ENCODE measurements at regions not wholly inside any gene's neighbourhood (a gene's known extent, or its start where the extent isn't known, plus 50 kb on each side); places are given as distances from the start of the nearest gene placed in this dataset.

DNA sequence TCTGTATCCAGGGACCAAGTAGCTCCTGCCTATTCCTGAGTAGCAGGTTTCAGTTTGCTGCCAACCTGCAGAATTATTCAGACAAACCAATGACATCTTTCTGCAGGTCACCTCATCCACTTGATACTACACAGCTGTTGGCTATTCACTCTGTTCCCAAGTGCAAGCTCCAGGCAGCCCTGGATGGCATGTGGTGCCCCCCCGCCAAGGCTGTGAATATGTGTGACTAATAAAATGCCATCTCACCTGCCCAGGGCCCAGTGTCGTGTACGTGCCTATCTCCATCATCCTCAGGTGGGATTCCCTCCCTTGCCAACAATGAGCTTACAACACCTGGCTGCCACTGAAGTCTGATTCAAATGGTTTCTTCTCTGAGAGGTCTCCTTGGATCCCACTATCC is 125.8 kb downstream of the RAB11FIP2 start:
- no peaks in the 10 kb centered on the region for H3K36me3 ChIP-seq (ENCODE audit: control insufficient read depth, insufficient read depth, low read length)
- H3K27ac ChIP-seq (ENCODE audit: low read depth, low read length, severe bottlenecking): no peak overlapping the region
- H3K4me3 ChIP-seq (ENCODE audit: extremely low read depth, insufficient read depth, low read length, poor library complexity, severe bottlenecking): no peak overlapping the region
- 100% methylated on average over 2 of the region's 3 CpGs for WGBS, 2 experiments (ENCODE audit: insufficient coverage in 2 of 2)
- H3K9me3 ChIP-seq (ENCODE audit: control insufficient read depth, low read length): no peaks in the 10 kb centered on the region
- H3K4me1 ChIP-seq (ENCODE audit: control insufficient read depth, insufficient read depth, low read length, poor library complexity, severe bottlenecking): no peaks in the 10 kb centered on the region

DNA sequence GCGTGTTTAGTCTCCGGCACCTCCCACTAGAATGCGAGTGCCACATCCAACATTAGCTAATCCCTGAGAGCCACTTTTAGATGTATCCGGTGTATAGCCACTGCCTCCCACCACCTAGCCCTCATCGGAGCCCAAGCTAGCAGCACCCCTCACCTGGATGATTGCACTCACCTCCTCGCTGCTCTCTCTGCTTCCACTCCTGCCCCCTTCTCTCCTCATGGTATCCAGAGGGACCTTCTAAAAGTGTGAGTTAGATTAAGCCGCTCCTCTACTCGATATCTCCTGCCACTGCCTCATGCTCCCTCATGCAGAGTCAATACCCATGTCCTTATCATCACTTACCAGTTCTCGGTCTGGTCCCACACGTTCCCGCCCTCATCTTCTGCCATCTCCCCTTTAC is 125.3 kb downstream of the RAB11FIP2 start:
- H3K36me3 ChIP-seq (ENCODE audit: control insufficient read depth, insufficient read depth, low read length): no peaks in the 10 kb centered on the region
- 88 to 96% methylated on average over 5 to 10 of the region's 11 CpGs for WGBS, 2 experiments (ENCODE audit: insufficient coverage in 2 of 2)
- no peaks in the 10 kb centered on the region for H3K4me1 ChIP-seq (ENCODE audit: control insufficient read depth, insufficient read depth, low read length, poor library complexity, severe bottlenecking)
- no peak overlapping the region for H3K27ac ChIP-seq (ENCODE audit: low read depth, low read length, severe bottlenecking)
- no peaks in the 10 kb centered on the region for H3K9me3 ChIP-seq (ENCODE audit: control insufficient read depth, low read length)
- no peak overlapping the region for H3K4me3 ChIP-seq (ENCODE audit: extremely low read depth, insufficient read depth, low read length, poor library complexity, severe bottlenecking)

DNA sequence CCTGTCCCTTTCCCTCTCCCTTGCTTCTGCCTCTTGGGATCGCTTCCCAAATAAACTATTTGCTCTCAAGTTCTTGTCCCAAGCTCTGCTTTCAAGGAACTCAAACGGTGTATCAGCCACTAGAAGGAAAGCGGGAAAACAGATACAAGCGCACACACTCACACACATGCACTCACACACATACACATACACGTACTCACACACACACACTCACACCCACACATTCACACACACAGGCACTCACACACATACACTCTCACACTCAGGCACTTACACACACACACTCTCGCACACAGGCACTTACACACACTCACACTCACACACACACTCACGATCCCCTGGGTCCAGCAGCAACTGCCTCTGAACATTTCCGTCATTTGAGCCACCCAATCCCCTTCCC is 121.9 kb downstream of the RAB11FIP2 start:
- Histone ChIP-seq H3K27ac (ENCODE audit: low read depth, low read length, severe bottlenecking) (no peak overlapping the region), H3K9me3 (ENCODE audit: control insufficient read depth, low read length) (no peaks in the 10 kb centered on the region), H3K36me3 (ENCODE audit: control insufficient read depth, insufficient read depth, low read length) (no peaks in the 10 kb centered on the region), H3K4me1 (ENCODE audit: control insufficient read depth, insufficient read depth, low read length, poor library complexity, severe bottlenecking) (no peaks in the 10 kb centered on the region), H3K4me3 (ENCODE audit: extremely low read depth, insufficient read depth, low read length, poor library complexity, severe bottlenecking) (no peak overlapping the region)
- 78 to 90% methylated on average over 5 to 8 of the region's 8 CpGs for WGBS, 2 experiments (ENCODE audit: insufficient coverage in 2 of 2)

DNA sequence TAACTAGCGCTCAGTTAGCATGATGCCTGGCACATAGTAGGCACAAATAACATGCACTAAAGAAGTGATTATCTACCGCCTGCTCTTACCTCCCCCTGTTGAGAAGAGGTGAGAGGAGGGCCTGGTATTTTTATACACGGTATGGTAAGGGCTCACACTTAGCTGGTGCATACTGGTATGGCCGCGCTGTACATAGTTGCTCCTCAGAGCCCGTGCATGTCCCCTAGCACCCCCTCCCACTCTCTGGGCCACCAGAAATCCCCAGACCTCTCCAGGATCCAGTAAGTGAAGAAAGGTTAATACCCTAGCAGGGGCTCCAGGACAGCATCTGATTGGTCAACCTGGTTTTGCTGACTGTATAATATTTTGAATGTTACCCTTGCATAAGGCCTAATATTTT is 121.4 kb downstream of the RAB11FIP2 start:
- H3K4me3 ChIP-seq (ENCODE audit: extremely low read depth, insufficient read depth, low read length, poor library complexity, severe bottlenecking): no peak overlapping the region
- H3K27ac ChIP-seq (ENCODE audit: low read depth, low read length, severe bottlenecking): no peak overlapping the region
- no peaks in the 10 kb centered on the region for H3K4me1 ChIP-seq (ENCODE audit: control insufficient read depth, insufficient read depth, low read length, poor library complexity, severe bottlenecking)
- WGBS, 2 experiments (ENCODE audit: insufficient coverage in 2 of 2): 100% methylated on average over 2 of the region's 6 CpGs; no CpG with 5 or more reads in 1 of the 2 experiments
- no peaks in the 10 kb centered on the region for H3K9me3 ChIP-seq (ENCODE audit: control insufficient read depth, low read length)
- H3K36me3 ChIP-seq (ENCODE audit: control insufficient read depth, insufficient read depth, low read length): no peaks in the 10 kb centered on the region

DNA sequence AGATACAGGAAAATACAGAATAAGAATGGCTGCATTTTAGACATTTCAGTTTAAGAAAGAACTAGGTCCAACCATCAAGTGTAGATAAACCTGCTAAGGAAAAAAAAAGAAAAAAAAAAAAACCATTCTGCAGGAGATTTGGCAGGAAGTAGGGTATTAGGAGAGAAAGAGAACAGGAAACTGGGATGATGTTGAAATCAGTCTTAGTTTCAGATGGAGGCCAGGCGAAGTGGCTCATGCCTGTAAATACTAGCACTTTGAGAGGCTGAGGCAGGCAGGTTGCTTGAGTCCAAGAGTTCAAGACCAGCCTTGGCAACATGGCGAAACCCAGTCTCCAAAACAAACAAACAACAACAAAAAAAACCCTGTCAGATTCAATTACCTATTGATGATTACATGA is 120.2 kb downstream of the RAB11FIP2 start:
- H3K36me3 ChIP-seq (ENCODE audit: control insufficient read depth, insufficient read depth, low read length): no peaks in the 10 kb centered on the region
- H3K9me3 ChIP-seq (ENCODE audit: control insufficient read depth, low read length): no peaks in the 10 kb centered on the region
- WGBS, 2 experiments (ENCODE audit: insufficient coverage in 2 of 2): 75 to 100% methylated on average over 2 of the region's 2 CpGs
- no peaks in the 10 kb centered on the region for H3K4me1 ChIP-seq (ENCODE audit: control insufficient read depth, insufficient read depth, low read length, poor library complexity, severe bottlenecking)
- no peak overlapping the region for H3K27ac ChIP-seq (ENCODE audit: low read depth, low read length, severe bottlenecking)
- no peak overlapping the region for H3K4me3 ChIP-seq (ENCODE audit: extremely low read depth, insufficient read depth, low read length, poor library complexity, severe bottlenecking)

DNA sequence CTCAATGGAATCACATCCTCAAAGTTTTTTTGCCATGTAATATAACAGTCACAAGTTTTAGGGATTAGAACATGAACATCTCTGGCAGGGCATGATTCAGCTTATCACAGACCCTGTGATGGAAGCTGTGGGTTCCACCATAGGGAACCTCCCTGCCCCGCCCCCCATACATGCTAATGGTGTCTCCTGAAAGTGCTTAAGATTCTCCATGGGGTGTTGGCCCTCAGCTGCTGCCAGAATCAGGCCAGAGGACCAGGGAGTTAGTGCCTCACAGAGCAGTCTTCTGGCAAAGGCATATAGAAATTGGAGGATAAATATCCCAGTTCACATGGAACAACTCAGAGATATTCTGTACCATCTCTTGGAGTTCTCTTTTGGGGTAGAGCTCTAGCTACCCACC is 119.4 kb downstream of the RAB11FIP2 start:
- Histone ChIP-seq H3K36me3 (ENCODE audit: control insufficient read depth, insufficient read depth, low read length) (no peaks in the 10 kb centered on the region), H3K4me3 (ENCODE audit: extremely low read depth, insufficient read depth, low read length, poor library complexity, severe bottlenecking) (no peak overlapping the region), H3K9me3 (ENCODE audit: control insufficient read depth, low read length) (no peaks in the 10 kb centered on the region), H3K4me1 (ENCODE audit: control insufficient read depth, insufficient read depth, low read length, poor library complexity, severe bottlenecking) (no peaks in the 10 kb centered on the region), H3K27ac (ENCODE audit: low read depth, low read length, severe bottlenecking) (no peak overlapping the region)
- no CpG with 5 or more reads among the region's 1 CpG for WGBS, 2 experiments (ENCODE audit: insufficient coverage in 2 of 2)

DNA sequence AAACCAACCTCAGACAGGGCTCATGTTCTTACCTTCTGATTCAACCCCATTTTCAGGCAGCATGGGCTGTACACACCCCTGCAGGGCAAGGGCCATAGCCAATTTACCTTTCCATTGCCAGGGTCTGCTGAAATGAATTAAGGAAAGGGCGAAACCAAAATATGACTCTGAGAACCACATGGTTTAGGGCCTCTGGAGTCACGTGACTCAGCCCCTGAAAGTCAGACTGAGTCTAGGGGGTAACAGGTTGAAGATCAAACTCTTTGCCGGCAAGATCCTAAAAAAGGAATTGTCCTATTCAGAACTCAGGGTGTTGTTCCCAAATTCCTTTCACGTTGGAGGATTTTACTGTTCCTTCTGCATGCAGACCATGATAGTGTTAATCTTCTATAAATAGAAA is 118.9 kb downstream of the RAB11FIP2 start:
- no peaks in the 10 kb centered on the region for H3K4me1 ChIP-seq (ENCODE audit: control insufficient read depth, insufficient read depth, low read length, poor library complexity, severe bottlenecking)
- H3K27ac ChIP-seq (ENCODE audit: low read depth, low read length, severe bottlenecking): no peak overlapping the region
- WGBS, 2 experiments (ENCODE audit: insufficient coverage in 2 of 2): 87 to 90% methylated on average over 3 of the region's 4 CpGs
- H3K9me3 ChIP-seq (ENCODE audit: control insufficient read depth, low read length): no peaks in the 10 kb centered on the region
- no peaks in the 10 kb centered on the region for H3K36me3 ChIP-seq (ENCODE audit: control insufficient read depth, insufficient read depth, low read length)
- no peak overlapping the region for H3K4me3 ChIP-seq (ENCODE audit: extremely low read depth, insufficient read depth, low read length, poor library complexity, severe bottlenecking)

DNA sequence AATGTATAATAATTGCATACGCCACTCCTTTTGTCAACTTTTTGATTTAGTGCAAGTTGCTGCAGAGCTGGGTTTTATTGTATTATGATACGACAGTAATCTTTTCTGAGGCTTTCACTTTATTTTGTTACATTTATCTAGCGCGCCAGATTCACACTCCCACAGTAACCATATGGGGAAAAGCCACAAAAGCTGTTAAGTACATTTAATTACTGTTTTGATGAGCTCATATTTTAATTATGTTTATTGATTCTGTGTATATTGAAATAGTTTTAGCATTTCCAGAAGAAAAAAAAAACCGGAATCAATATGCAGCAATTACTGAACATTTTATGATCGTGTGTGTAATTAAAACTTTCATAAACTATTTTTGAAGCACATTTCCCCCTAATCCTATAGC is 118.5 kb downstream of the RAB11FIP2 start:
- Histone ChIP-seq H3K4me3 (ENCODE audit: extremely low read depth, insufficient read depth, low read length, poor library complexity, severe bottlenecking) (no peak overlapping the region), H3K9me3 (ENCODE audit: control insufficient read depth, low read length) (no peaks in the 10 kb centered on the region), H3K36me3 (ENCODE audit: control insufficient read depth, insufficient read depth, low read length) (no peaks in the 10 kb centered on the region), H3K4me1 (ENCODE audit: control insufficient read depth, insufficient read depth, low read length, poor library complexity, severe bottlenecking) (no peaks in the 10 kb centered on the region), H3K27ac (ENCODE audit: low read depth, low read length, severe bottlenecking) (no peak overlapping the region)
- no CpG with 5 or more reads among the region's 6 CpGs for WGBS, 2 experiments (ENCODE audit: insufficient coverage in 2 of 2)

DNA sequence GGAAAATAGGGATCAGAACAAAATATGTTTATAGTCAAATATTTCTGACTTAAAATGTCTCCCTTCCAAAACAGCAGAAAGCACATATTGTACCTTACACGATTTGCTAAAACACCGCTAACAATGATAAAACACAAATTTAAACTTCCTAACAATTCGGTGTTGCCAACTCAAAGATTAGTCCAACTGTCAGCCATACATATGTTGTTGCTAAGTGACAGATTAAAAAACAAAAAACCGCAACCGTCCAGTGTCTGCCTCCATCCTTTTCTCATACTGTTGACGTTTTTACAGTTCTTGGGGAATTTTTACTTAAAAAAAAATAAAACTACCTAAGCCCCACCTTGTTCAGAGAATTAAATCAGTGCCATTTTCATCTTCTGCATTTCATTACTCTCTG is 118.0 kb downstream of the RAB11FIP2 start:
- Histone ChIP-seq H3K4me1 (ENCODE audit: control insufficient read depth, insufficient read depth, low read length, poor library complexity, severe bottlenecking) (no peaks in the 10 kb centered on the region), H3K4me3 (ENCODE audit: extremely low read depth, insufficient read depth, low read length, poor library complexity, severe bottlenecking) (no peak overlapping the region), H3K36me3 (ENCODE audit: control insufficient read depth, insufficient read depth, low read length) (no peaks in the 10 kb centered on the region), H3K9me3 (ENCODE audit: control insufficient read depth, low read length) (no peaks in the 10 kb centered on the region), H3K27ac (ENCODE audit: low read depth, low read length, severe bottlenecking) (no peak overlapping the region)
- 93% methylated on average over 3 of the region's 6 CpGs; no CpG with 5 or more reads in 1 of the 2 experiments for WGBS, 2 experiments (ENCODE audit: insufficient coverage in 2 of 2)

DNA sequence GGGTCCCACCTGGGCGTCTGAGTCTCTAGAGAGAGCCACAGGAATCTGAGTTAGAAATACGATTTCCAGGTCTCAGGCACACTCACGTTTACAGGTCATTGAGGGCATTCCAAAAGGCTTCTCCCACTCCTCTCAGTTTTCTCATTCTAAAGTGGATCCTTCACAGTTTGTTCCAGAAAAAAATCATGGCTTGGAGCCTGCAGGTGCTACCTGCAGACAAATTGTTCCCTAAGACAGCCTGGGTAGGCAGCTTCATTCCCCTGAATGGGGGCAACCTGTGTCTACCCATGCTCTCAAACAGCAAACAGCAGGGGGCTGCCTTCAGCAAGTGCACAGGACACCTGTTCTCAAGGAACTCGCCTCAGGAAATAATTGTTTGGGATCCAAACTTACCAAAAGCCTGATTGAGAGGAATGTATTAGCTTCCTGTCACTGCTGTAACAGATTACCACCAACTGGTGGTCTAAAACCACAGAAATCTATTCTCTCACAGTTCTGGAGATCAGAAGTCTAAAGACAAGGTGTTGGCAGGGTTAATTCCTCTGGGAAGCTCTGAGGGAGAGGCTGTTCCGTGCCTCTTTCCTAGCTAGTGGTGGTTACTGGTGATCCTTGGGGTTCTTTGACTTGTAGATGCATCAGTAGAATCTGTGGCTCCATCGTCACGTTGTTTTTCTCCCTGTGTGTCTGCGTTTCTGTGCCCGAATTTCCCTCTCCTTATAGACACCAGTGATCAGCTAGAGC is 117.2 kb downstream of the RAB11FIP2 start:
- Histone ChIP-seq H3K36me3 (ENCODE audit: control insufficient read depth, insufficient read depth, low read length) (no peaks in the 10 kb centered on the region), H3K9me3 (ENCODE audit: control insufficient read depth, low read length) (no peaks in the 10 kb centered on the region), H3K27ac (ENCODE audit: low read depth, low read length, severe bottlenecking) (no peak overlapping the region), H3K4me1 (ENCODE audit: control insufficient read depth, insufficient read depth, low read length, poor library complexity, severe bottlenecking) (no peaks in the 10 kb centered on the region), H3K4me3 (ENCODE audit: extremely low read depth, insufficient read depth, low read length, poor library complexity, severe bottlenecking) (no peak overlapping the region)
- WGBS, 2 experiments (ENCODE audit: insufficient coverage in 2 of 2): 63 to 76% methylated on average over 7 of the region's 9 CpGs

DNA sequence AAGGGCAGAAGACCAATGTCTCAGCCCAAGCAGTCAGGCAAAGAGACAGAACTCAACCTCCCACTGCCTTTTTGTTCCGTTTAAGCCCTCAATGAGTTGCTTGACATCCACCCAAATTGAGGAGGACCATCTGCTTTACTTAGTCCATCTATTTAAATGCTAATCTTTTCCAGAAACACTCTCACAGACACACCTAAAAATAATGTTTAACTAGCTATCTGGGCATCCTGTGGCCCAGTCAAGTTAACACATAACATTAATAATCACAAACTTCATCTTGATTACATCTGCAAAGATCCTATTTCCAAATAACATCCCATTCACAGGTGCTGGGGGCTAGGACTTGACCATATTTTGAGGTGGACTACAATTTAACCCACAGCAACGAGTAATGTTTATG is 115.7 kb downstream of the RAB11FIP2 start:
- Histone ChIP-seq H3K4me3 (ENCODE audit: extremely low read depth, insufficient read depth, low read length, poor library complexity, severe bottlenecking) (no peak overlapping the region), H3K9me3 (ENCODE audit: control insufficient read depth, low read length) (no peaks in the 10 kb centered on the region), H3K36me3 (ENCODE audit: control insufficient read depth, insufficient read depth, low read length) (no peaks in the 10 kb centered on the region), H3K4me1 (ENCODE audit: control insufficient read depth, insufficient read depth, low read length, poor library complexity, severe bottlenecking) (no peaks in the 10 kb centered on the region), H3K27ac (ENCODE audit: low read depth, low read length, severe bottlenecking) (no peak overlapping the region)
- 80 to 83% methylated on average over 1 of the region's 2 CpGs for WGBS, 2 experiments (ENCODE audit: insufficient coverage in 2 of 2)
